HCT116 (cell line): ENCODE measurements at regions not wholly inside any gene's neighbourhood (a gene's known extent, or its start where the extent isn't known, plus 50 kb on each side); places are given as distances from the start of the nearest gene placed in this dataset.

Source experiments
- ATAC-seq: fragments of 200-7000 bp; cut with Tn5 transposase; 2 replicates; pipeline ENCODE4 v1.9.1; 2020; ENCODE audit warnings: mild to moderate bottlenecking, moderate library complexity
- BruUV-seq: library from RNA; stranded (reverse); fragments of 400-500 nt; replicated peaks from 2 replicates; lab custom pipeline; 2021; lab: Mats Ljungman, UMichigan
- CTCF ChIA-PET: fragments of 300-600 bp; sonication (Branson Sonifier 250); formaldehyde crosslinking; loops from one replicate; lab custom pipeline; 2021; ENCODE audit warnings: antibody characterized with exemption; lab: Charles Lee
- POLR2A ChIA-PET: fragments of 300-600, 350-600 bp; sonication (Branson Sonifier 250); formaldehyde crosslinking; loops from one replicate; lab custom pipeline; 2021; ENCODE audit warnings: antibody characterized with exemption; lab: Charles Lee
- RAD21 ChIA-PET, 2 experiments: fragments of 300-600 bp; sonication (Branson Sonifier 250); formaldehyde crosslinking; loops; one replicate each; lab custom pipeline; 2023; ENCODE audit warnings: low total read pairs in 2 of 2; ENCODE audit not compliant: uncharacterized antibody in 2 of 2, unreplicated experiment in 2 of 2, low non-redundant PET in 1 of 2; lab: Charles Lee
- DNase-seq: peaks from one replicate; pipeline ENCODE4 v3.0.0-alpha.2; 2010; ENCODE audit warnings: low read depth, low spot score
- H2AFZ ChIP-seq: fragments of 200-600 bp; shearing (Covaris generic), sonication (generic); 2 replicates; pipeline ENCODE4 v1.6.1; 2017; ENCODE audit warnings: low read depth, mixed run types, mixed read lengths, antibody characterized with exemption, low read length; ENCODE audit not compliant: poor library complexity, severe bottlenecking
- H3K27ac ChIP-seq: 2 replicates; pipeline ENCODE4 v1.5.1; 2012; ENCODE audit warnings: low read depth, low read length
- H3K27me3 ChIP-seq: fragments of 200-600 bp; sonication (generic); 2 replicates; pipeline ENCODE4 v1.6.1; 2016; ENCODE audit warnings: mixed run types, low read length, mixed read lengths; ENCODE audit not compliant: insufficient read depth
- H3K36me3 ChIP-seq, 2 experiments: fragments of 200-500 bp in 1 of 2; fragments of 200-600 bp in 1 of 2; sonication (Bioruptor generic) in 1 of 2; sonication (generic) in 1 of 2; 2 replicates each; pipeline versions ENCODE4 v1.5.1 to v1.6.1; 2014 to 2016; ENCODE audit warnings: low read length in 2 of 2, inconsistent platforms in 1 of 2, mixed read lengths in 1 of 2, mixed run types in 1 of 2; ENCODE audit not compliant: insufficient read depth in 2 of 2, control insufficient read depth in 1 of 2
- H3K4me1 ChIP-seq, 2 experiments: fragments of 200-600 bp in 1 of 2; sonication (generic) in 1 of 2; 2 replicates each; pipeline versions ENCODE4 v1.5.1 to v1.6.1; 2012 to 2017; ENCODE audit warnings: low read length in 2 of 2, inconsistent platforms in 1 of 2, mild to moderate bottlenecking in 1 of 2, mixed read lengths in 1 of 2, mixed run types in 1 of 2, moderate library complexity in 1 of 2; ENCODE audit not compliant: insufficient read depth in 2 of 2, control insufficient read depth in 1 of 2
- H3K4me2 ChIP-seq: fragments of 200-600 bp; sonication (generic); 2 replicates; pipeline ENCODE4 v1.6.1; 2017; ENCODE audit warnings: mixed run types, low read length, mixed read lengths
- H3K4me3 ChIP-seq, 2 experiments: fragments of 200-600 bp in 1 of 2; sonication (generic) in 1 of 2; replicated peaks in 1 of 2; 2 replicates each; pipeline ENCODE4 v1.5.1; 2011 to 2016; ENCODE audit warnings: low read length in 2 of 2, control low read depth in 1 of 2, low read depth in 1 of 2, mild to moderate bottlenecking in 1 of 2, mixed read lengths in 1 of 2, mixed run types in 1 of 2
- H3K79me2 ChIP-seq: fragments of 200-600 bp; sonication (generic); 2 replicates; pipeline ENCODE4 v1.6.1; 2017; ENCODE audit warnings: mild to moderate bottlenecking, mixed run types, low read length, moderate library complexity, mixed read lengths; ENCODE audit not compliant: insufficient read depth
- H3K9ac ChIP-seq: fragments of 200-600 bp; sonication (generic); 2 replicates; pipeline ENCODE4 v1.6.1; 2016; ENCODE audit warnings: low read length, mixed read lengths
- H3K9me2 ChIP-seq: fragments of 200-600 bp; sonication (generic), shearing (Covaris generic); 2 replicates; pipeline ENCODE4 v1.6.1; 2017; ENCODE audit warnings: mixed run types, mild to moderate bottlenecking, moderate library complexity; ENCODE audit not compliant: insufficient read depth
- H3K9me3 ChIP-seq, 2 experiments: fragments of 200-500 bp in 1 of 2; fragments of 200-600 bp in 1 of 2; sonication (Bioruptor generic) in 1 of 2; sonication (generic) in 1 of 2; 2 replicates each; pipeline ENCODE4 v1.6.1; 2014 to 2017; ENCODE audit warnings: low read length in 2 of 2, mixed read lengths in 2 of 2, inconsistent platforms in 1 of 2, low read depth in 1 of 2, mild to moderate bottlenecking in 1 of 2, mixed run types in 1 of 2, moderate library complexity in 1 of 2; ENCODE audit not compliant: control insufficient read depth in 1 of 2, insufficient read depth in 1 of 2
- H4K20me1 ChIP-seq: fragments of 200-600 bp; sonication (generic), shearing (Covaris generic); 2 replicates; pipeline ENCODE4 v1.6.1; 2017; ENCODE audit warnings: mixed run types, mild to moderate bottlenecking, moderate library complexity; ENCODE audit not compliant: insufficient read depth
- ATF3 ChIP-seq: IDR thresholded peaks from 2 replicates; pipeline ENCODE4 v1.6.1; 2012
- CEBPB ChIP-seq: IDR thresholded peaks from 2 replicates; pipeline ENCODE4 v1.6.1; 2012; ENCODE audit warnings: low read depth
- ELF1 ChIP-seq: IDR thresholded peaks from 2 replicates; pipeline ENCODE4 v1.6.1; 2012; ENCODE audit warnings: low read depth, borderline replicate concordance
- EZH2 ChIP-seq: fragments of 200-600 bp; sonication (generic); IDR thresholded peaks from 2 replicates; pipeline ENCODE4 v1.6.1; 2017; ENCODE audit warnings: antibody characterized with exemption, mixed run types
- FOSL1 ChIP-seq: IDR thresholded peaks from 2 replicates; pipeline ENCODE4 v1.6.1; 2012; ENCODE audit warnings: low read depth
- MAX ChIP-seq: IDR thresholded peaks from 2 replicates; pipeline ENCODE4 v1.6.1; 2012
- SP1 ChIP-seq: IDR thresholded peaks from 2 replicates; pipeline ENCODE4 v1.6.1; 2012; ENCODE audit warnings: low read depth
- TCF7L2 ChIP-seq: IDR thresholded peaks from 2 replicates; pipeline ENCODE4 v1.7.0; 2011; ENCODE audit warnings: borderline replicate concordance, inconsistent platforms; ENCODE audit not compliant: insufficient read depth, insufficient read length; ENCODE audit errors: extremely low read depth
- ZBTB33 ChIP-seq: IDR thresholded peaks from 2 replicates; pipeline ENCODE4 v1.6.1; 2011; ENCODE audit warnings: mild to moderate bottlenecking, low read length, moderate library complexity; ENCODE audit not compliant: insufficient replicate concordance; ENCODE audit errors: extremely low read depth
- intact Hi-C: fragments of 100-400 bp; cut with micrococcal nuclease; formaldehyde crosslinking; loops from 2 replicates; pipeline ENCODE4 v1.10.0; 2022

- no TSS peak for BruUV-seq
- Histone ChIP-seq H3K4me2 (no peak overlapping the region), H3K79me2 (no peaks in the 10 kb centered on the region), H3K4me3 (no peak overlapping the region), H3K9ac (no peak overlapping the region), H2AFZ (no peak overlapping the region), H3K4me1 (no peaks in the 10 kb centered on the region), H3K9me2 (0 out of 2 replicates have a peak, but pooled peaks cover 3% of the 10 kb centered on the region), H3K27me3 (no peaks in the 10 kb centered on the region), H3K36me3 (no peaks in the 10 kb centered on the region), H3K9me3 (no peaks in the 10 kb centered on the region), H3K27ac (no peak overlapping the region), H4K20me1 (no peaks in the 10 kb centered on the region)
- intact Hi-C loops: no loop called here
- ATAC-seq (no peak), DNase-seq (no peak)
- RAD21 ChIA-PET: no interaction called here
- POLR2A ChIA-PET: no interaction called here
- CTCF ChIA-PET: no interaction called here
- TF ChIP-seq ELF1 (no peak), FOSL1 (no peak), TCF7L2 (no peak), ATF3 (no peak), CEBPB (no peak), ZBTB33 (no peak), MAX (no peak), EZH2 (no peak), SP1 (no peak)
Observed at GRCh38 chr18:29465526-29465925, 1288.6 kb upstream of the CDH2 start.
